Brain microvascular endothelial cell (primary cell): ENCODE measurements at regions not wholly inside any gene's neighbourhood (a gene's known extent, or its start where the extent isn't known, plus 50 kb on each side); places are given as distances from the start of the nearest gene placed in this dataset.

Experiments
- DNase-seq: peaks from one replicate; pipeline ENCODE4 v3.0.0-alpha.2; 2020
- H3K27ac ChIP-seq: fragments of 250-450 bp; sonication (Bioruptor Pico); 2 replicates; pipeline ENCODE4 v1.5.1; 2020; ENCODE audit warnings: mild to moderate bottlenecking, moderate library complexity
- H3K27me3 ChIP-seq: fragments of 250-450 bp; sonication (Bioruptor Pico); replicated peaks from 2 replicates; pipeline ENCODE4 v1.5.1; 2020; ENCODE audit warnings: mild to moderate bottlenecking
- H3K36me3 ChIP-seq: fragments of 250-450 bp; sonication (Bioruptor Pico); replicated peaks from 2 replicates; pipeline ENCODE4 v1.5.1; 2020; ENCODE audit warnings: mild to moderate bottlenecking
- H3K4me3 ChIP-seq: 2 replicates; pipeline ENCODE4 v1.5.1; 2011; ENCODE audit warnings: low read depth, mild to moderate bottlenecking, control low read depth, low read length, moderate library complexity
- CTCF ChIP-seq: IDR thresholded peaks from 2 replicates; pipeline ENCODE4 v1.5.1; 2011; ENCODE audit warnings: low read depth, mild to moderate bottlenecking, moderate library complexity, low read length, control low read depth, inconsistent platforms; ENCODE audit errors: missing control alignments
- in situ Hi-C: cut with HindIII; loops from 2 replicates; pipeline ENCODE4 v1.10.0; 2017; ENCODE audit warnings: low sequenced_read_pairs, low pct_ligation_motif_present

GRCh38 chr19:27765912-27766725 lies 1446.8 kb downstream of the UQCRFS1 start:
- Histone ChIP-seq H3K4me3 (no peak overlapping the region), H3K27me3 (no peaks in the 10 kb centered on the region), H3K27ac (no peak overlapping the region), H3K36me3 (no peaks in the 10 kb centered on the region)
- no peak for TF ChIP-seq CTCF
- no peak for DNase-seq
- in situ Hi-C loops, result no loop called here

DNA sequence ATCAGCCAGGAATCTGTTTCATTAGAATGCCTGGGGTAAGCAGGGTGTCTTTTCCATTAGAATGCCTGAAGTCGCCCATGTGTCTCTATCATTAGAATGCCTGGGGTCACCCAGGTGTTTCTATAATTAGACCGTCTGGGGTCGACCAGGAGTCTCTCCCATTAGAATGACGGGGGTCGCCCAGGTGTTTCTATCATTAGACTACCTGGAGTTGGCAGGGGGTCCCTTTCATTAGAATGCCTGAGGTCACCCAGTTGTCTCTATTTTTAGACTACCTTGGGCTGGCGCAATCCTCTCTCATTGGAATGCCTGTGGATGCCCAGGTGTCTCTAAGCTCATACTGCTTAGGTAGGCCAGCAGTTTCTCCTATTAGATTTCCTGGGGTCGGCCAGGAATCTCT lies 1447.6 kb downstream of the UQCRFS1 start:
- H3K27ac ChIP-seq, result no peak overlapping the region
- in situ Hi-C loops, result no loop called here
- no peak for TF ChIP-seq CTCF

GRCh38 chr19:27764186-27764804 lies 1448.7 kb downstream of the UQCRFS1 start:
- no peak overlapping the region for H3K4me3 ChIP-seq
- H3K27ac ChIP-seq, result no peak overlapping the region
- DNase-seq, result no peak
- no peaks in the 10 kb centered on the region for H3K27me3 ChIP-seq
- H3K36me3 ChIP-seq, result no peaks in the 10 kb centered on the region
- TF ChIP-seq CTCF, result no peak
- in situ Hi-C loops, result no loop called here

More for the DNA sequence above, 1447.6 kb downstream of the UQCRFS1 start:
- Histone ChIP-seq H3K36me3 (no peaks in the 10 kb centered on the region), H3K4me3 (no peak overlapping the region), H3K27me3 (no peaks in the 10 kb centered on the region)
- no peak for DNase-seq

DNA sequence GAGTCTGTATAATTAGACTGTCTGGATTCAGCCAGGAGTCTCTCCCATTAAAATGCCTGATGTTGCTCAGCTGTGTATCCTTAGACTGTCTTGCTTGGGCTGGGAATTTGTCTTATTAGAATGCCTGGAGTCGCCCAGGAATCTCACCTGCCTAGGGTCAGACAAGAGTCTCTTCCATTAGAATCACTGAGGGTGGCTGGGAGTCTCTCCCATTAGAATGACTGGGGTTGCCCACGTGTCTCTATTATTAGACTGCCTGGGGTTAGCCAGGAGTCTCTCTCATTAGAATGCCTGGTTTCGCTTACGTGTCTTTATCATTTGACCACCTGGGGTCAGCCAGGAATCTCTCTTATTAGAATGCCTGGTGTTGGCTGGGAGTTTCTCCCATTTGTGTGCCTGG lies 1450.0 kb downstream of the UQCRFS1 start:
- Histone ChIP-seq H3K27ac (no peak overlapping the region), H3K4me3 (no peak overlapping the region)
- in situ Hi-C loops, result no loop called here

GRCh38 chr19:27759896-27760295 lies 1453.1 kb downstream of the UQCRFS1 start:
- H3K27ac ChIP-seq, result no peak overlapping the region
- no peak for TF ChIP-seq CTCF
- no peak overlapping the region for H3K4me3 ChIP-seq

More for the DNA sequence above, 1450.0 kb downstream of the UQCRFS1 start:
- DNase-seq, result no peak
- Histone ChIP-seq H3K36me3 (no peaks in the 10 kb centered on the region), H3K27me3 (no peaks in the 10 kb centered on the region)
- TF ChIP-seq CTCF, result no peak

More at GRCh38 chr19:27759896-27760295, 1453.1 kb downstream of the UQCRFS1 start:
- H3K36me3 ChIP-seq, result no peaks in the 10 kb centered on the region
- in situ Hi-C loops, result no loop called here
- H3K27me3 ChIP-seq, result no peaks in the 10 kb centered on the region
- no peak for DNase-seq
